VCaP (cell line): ENCODE measurements at regions not wholly inside any gene's neighbourhood (a gene's known extent, or its start where the extent isn't known, plus 50 kb on each side); places are given as distances from the start of the nearest gene placed in this dataset.

Experiments used
- H3K27ac ChIP-seq: fragments of 450-650 bp; 2 replicates; pipeline ENCODE4 v1.5.1; 2017
- TF ChIP-seq, protein P1 (sequence below): fragments of 450-650 bp; conservative IDR thresholded peaks from 2 replicates; pipeline ENCODE4 v1.5.1; 2017; ENCODE audit warnings: mild to moderate bottlenecking, moderate library complexity

DNA sequence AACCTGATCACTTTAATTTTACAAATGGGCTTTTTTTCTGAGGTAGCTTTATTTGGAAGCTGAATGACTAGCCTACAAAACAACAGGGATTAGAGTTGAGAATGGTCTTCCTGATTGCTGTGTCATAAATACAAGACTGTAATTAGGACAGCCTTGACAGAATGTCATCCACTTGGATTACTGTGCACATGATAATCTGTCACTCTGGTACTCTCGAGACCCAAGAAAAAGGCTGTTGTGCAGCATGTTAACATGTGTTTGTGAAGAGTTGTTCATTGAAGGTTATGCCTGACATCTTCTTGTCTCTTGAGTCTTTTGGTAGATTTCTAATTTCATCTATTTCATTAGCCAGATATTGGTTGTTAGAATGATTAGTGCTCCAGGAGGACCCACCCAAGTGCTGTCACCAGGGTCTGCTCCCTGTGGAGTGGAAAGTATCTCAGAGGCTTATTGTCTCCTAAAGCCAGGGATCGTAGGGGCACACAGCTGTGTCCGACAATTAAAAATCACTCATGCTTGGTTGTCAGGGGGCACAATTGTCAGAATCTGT is 212.2 kb upstream of the GPRIN3 start:
- H3K27ac ChIP-seq = no peak overlapping the region
- TF ChIP-seq, protein P1, sequence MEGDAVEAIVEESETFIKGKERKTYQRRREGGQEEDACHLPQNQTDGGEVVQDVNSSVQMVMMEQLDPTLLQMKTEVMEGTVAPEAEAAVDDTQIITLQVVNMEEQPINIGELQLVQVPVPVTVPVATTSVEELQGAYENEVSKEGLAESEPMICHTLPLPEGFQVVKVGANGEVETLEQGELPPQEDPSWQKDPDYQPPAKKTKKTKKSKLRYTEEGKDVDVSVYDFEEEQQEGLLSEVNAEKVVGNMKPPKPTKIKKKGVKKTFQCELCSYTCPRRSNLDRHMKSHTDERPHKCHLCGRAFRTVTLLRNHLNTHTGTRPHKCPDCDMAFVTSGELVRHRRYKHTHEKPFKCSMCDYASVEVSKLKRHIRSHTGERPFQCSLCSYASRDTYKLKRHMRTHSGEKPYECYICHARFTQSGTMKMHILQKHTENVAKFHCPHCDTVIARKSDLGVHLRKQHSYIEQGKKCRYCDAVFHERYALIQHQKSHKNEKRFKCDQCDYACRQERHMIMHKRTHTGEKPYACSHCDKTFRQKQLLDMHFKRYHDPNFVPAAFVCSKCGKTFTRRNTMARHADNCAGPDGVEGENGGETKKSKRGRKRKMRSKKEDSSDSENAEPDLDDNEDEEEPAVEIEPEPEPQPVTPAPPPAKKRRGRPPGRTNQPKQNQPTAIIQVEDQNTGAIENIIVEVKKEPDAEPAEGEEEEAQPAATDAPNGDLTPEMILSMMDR = no peak

DNA sequence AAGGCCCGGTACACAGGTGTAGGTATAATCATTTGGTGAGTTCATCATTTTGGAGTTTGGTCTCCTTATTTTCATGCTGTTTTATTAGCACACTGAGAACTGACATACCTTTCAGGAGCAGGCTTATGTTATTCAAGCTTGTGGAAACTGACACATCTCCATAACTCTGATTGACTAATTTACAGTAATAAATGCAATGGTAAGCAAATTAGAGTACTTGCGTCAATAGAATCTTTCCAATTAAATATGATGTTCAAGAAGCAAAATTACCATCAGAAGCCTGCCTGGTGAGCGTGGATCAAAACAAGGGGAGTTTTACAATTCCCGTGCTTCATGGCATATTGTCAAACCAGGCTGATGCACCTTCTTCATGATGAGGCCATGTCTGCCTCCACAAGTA is 210.7 kb upstream of the GPRIN3 start:
- no peak overlapping the region for H3K27ac ChIP-seq
- TF ChIP-seq, protein P1 = no peak

DNA sequence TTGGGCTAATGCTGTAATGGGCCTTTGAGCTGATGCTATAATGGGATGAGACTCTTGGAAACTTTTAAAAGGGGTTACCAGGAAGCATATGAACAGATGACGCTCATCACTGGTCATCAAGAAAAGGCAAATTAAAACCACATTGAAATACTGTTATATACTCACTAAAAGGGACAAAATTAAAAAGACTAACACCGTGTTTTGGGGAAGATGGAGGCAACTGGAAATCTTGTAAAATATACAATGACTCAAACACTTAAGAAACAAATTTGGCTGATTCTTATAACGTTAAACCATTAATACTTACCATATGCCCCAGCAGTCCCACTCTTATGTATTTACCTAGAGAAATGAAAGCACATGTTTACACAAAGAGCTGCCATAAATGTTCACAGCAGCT is 207.2 kb upstream of the GPRIN3 start:
- peak overlapping the region; percentile 30 for H3K27ac ChIP-seq
- TF ChIP-seq, protein P1 = no peak

DNA sequence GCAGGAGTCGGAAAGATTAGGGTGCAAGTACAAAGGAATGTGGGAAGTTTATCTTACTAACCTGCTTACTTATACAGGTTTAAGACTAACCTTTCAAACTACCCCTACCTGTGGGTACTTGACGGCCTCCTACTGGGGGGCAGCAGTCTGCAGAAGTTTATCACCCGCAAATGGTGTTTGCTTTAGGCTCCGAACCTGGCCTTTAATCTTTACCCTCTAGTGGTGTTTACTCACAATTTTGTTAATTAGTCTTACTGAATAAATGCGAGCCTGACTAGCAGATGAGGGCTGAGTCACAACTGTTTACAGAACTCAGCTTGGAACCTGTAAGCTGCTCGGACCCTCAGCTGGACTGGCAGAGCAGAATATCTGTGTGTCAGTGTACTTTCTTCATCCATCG is 204.2 kb upstream of the GPRIN3 start:
- TF ChIP-seq, protein P1 = no peak
- no peak overlapping the region for H3K27ac ChIP-seq

DNA sequence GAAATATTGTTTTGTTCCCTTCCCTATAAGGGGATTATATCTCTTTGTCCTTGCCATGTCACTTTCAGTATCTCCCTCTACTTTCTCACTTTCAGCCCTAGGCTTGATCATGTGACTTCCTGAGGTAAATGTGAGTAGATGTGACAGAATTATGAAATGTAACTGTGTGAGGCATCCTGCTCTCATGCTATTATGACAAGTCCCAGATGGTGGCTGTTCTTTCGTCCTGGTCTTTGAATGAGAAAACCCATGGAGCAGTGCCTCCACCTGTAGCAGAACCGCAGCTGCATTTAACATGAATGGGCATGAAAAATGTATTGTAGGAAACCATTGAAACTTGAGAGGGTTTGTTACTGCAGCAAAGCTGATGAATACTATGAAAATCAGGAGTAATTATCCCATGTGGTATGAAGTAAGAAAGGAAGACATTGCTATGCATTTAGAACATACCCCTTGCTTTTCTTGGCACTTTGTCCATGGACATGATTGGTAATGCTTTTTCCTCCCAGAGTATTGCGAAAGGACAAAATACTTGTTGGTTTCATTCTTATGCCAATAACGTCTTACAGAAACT is 202.2 kb upstream of the GPRIN3 start:
- TF ChIP-seq, protein P1 = no peak
- H3K27ac ChIP-seq = no peak overlapping the region

DNA sequence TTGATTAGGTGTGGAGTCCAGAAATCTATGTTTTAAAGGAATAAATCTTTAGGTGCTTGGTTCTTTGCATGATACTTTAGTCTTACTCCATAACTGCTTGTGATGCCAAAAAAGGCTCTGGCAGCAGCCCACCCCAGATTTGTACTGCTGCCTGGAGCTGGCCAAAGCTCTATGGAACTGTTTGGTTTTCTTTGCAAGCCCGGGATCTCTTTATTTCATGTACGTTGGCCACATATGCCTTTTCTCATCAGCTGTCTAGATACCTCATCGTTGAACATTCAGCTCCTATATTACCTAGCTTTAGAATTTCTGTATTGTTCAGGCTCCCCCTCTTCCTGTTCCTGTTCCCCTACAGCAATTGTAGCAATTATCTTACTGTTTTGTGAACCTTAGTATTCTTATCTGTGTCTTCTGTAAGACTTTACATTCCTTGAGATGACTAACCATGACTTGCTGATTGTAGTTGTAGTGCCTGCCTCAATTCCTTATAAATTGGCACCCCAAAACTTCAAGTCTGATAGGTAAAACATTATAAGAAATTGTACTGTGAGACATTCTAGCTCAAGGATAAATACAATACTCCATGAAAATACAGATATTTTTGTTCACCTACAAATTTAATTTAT is 199.4 kb upstream of the GPRIN3 start:
- H3K27ac ChIP-seq = no peak overlapping the region
- TF ChIP-seq, protein P1 = no peak

DNA sequence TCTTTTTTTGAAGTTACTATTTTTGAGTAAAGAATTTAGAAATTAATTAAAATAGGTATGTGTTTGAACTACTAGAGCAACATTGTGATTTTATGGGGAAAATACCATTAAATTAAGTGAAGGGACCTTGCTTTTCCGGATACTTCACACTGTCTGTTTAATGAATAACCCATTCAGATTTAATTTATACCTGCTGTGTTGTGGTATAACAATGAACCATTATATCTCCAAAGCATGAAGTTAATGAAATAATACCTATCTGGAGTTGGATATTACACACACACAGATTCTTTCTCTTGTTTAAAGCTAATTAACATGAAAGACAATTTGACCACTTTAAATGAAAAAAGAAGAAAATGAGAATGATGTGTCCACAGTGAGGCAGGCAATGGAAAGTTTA is 195.0 kb upstream of the GPRIN3 start:
- TF ChIP-seq, protein P1 = no peak

More for the DNA sequence above, 195.0 kb upstream of the GPRIN3 start:
- H3K27ac ChIP-seq = no peak overlapping the region
